M059J (cell line): ENCODE measurements at regions not wholly inside any gene's neighbourhood (a gene's known extent, or its start where the extent isn't known, plus 50 kb on each side); places are given as distances from the start of the nearest gene placed in this dataset.
A peak's percentile ranks its signal among the peaks of the same experiment; 100 is the strongest.
"Not testable (repeated sequence)": the region's sequence is repeated elsewhere in the genome, so short reads cannot be mapped to it uniquely, and the experiment has no call there.

Experiments
- DNase-seq: peaks from one replicate; pipeline ENCODE4 v3.0.0-alpha.2; 2012; ENCODE audit warnings: low read depth

GRCh38 chr18:2104620-2105462 is 466.5 kb downstream of the METTL4 start:
- peak; percentile 61 for DNase-seq

GRCh38 chr18:2108591-2108990 is 462.7 kb downstream of the METTL4 start:
- DNase-seq, result peak; percentile 79

- DNase-seq, result peak; percentile 86
Observed at GRCh38 chr18:2111456-2111855, 459.8 kb downstream of the METTL4 start.

- DNase-seq, result peak; percentile 71
Observed at GRCh38 chr18:2112435-2113045, 458.8 kb downstream of the METTL4 start.

GRCh38 chr18:2114289-2114688 is 457.0 kb downstream of the METTL4 start:
- DNase-seq, result no peak

GRCh38 chr18:2114765-2115164 is 456.5 kb downstream of the METTL4 start:
- no peak for DNase-seq

- peak; percentile 14 for DNase-seq
Observed at GRCh38 chr18:2121224-2121623, 450.1 kb downstream of the METTL4 start.

GRCh38 chr18:2123077-2123476 is 448.2 kb downstream of the METTL4 start:
- no peak for DNase-seq

- no peak for DNase-seq
Observed at GRCh38 chr18:2134364-2134763, 436.9 kb downstream of the METTL4 start.

- no peak for DNase-seq
Observed at GRCh38 chr18:2135309-2135708, 436.0 kb downstream of the METTL4 start.

GRCh38 chr18:2138552-2138951 is 432.8 kb downstream of the METTL4 start:
- DNase-seq, result no peak

- DNase-seq, result peak; percentile 79
Observed at GRCh38 chr18:2139691-2140090, 431.6 kb downstream of the METTL4 start.

GRCh38 chr18:2143636-2144035 is 427.7 kb downstream of the METTL4 start:
- no peak for DNase-seq

GRCh38 chr18:2144811-2145210 is 426.5 kb downstream of the METTL4 start:
- DNase-seq, result no peak

GRCh38 chr18:2146092-2146491 is 425.2 kb downstream of the METTL4 start:
- peak; percentile 40 for DNase-seq

- no peak for DNase-seq
Observed at GRCh38 chr18:2146754-2147153, 424.6 kb downstream of the METTL4 start.

GRCh38 chr18:2147476-2148230 is 423.7 kb downstream of the METTL4 start:
- DNase-seq, result peak; percentile 75

GRCh38 chr18:2148823-2149222 is 422.5 kb downstream of the METTL4 start:
- DNase-seq, result no peak

GRCh38 chr18:2150566-2150965 is 420.7 kb downstream of the METTL4 start:
- no peak for DNase-seq

- no peak for DNase-seq
Observed at GRCh38 chr18:2154278-2154677, 417.0 kb downstream of the METTL4 start.

- DNase-seq, result no peak
Observed at GRCh38 chr18:2164644-2165550, 406.4 kb downstream of the METTL4 start.

- DNase-seq, result not testable (repeated sequence)
Observed at GRCh38 chr18:2166876-2167275, 404.4 kb downstream of the METTL4 start.
